ENCODE measurements at regions not wholly inside any gene's neighbourhood (a gene's known extent, or its start where the extent isn't known, plus 50 kb on each side); places are given as distances from the start of the nearest gene placed in this dataset.

DNA sequence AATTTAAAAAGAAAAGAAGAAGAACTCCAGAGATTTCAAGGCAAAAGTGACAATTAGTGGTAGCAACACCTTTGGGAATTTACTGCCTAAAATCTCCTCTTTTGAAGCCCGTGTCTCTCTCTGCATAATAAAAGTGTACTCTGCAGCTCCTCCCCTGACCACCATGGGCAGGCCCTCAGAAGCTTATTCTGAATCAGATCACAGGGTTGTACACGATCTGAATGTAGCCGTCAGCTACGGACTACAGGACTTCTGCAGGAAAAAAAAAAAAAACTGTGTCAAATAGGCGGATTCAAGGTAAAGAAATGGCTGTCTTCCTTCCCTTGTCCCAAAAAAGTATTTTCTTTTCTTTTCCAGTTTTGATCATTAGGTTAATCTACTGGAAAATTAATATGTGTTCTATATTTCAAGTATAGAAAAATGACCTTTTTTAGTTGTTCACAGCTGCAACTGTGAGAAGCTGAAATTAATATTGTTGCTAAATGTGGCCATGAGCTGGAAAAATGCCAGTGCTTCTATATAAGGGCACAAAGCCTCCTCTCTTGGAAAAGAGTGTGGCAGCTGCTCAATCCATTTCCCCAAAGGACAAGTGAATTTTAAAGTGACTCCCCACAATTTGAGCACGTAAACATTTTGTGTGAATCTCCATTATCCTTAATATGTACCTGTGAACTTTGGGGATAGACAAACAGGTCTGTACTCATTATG is 397.4 kb downstream of the C6orf118 start:
- no peak overlapping the region for H3K14ac ChIP-seq (ENCODE audit: insufficient read depth, low read length)
- Mint-ChIP-seq H3K9me3 (peaks cover 3 to 8% of the 10 kb centered on the region in 2 experiments; a peak in 4 of 5 replicates), H3K4me1 (peaks cover 23% of the 10 kb centered on the region in 2 experiments), H3K27ac (peak overlapping the region in 1 of 3 experiments; percentile 21; a peak in 2 of 7 replicates), H3K27me3 (ENCODE audit: low read depth) (no peaks in the 10 kb centered on the region), H3K36me3 (ENCODE audit: insufficient read depth in 1 of 3, low read depth in 3 of 3) (peaks cover 2 to 5% (median 4%) of the 10 kb centered on the region in 3 experiments; a peak in 3 of 7 replicates), H3K4me3 (no peak overlapping the region)
- no peaks in the 10 kb centered on the region for H3K27me3 ChIP-seq (ENCODE audit: insufficient read depth, low read length)
- H4K20me1 ChIP-seq (ENCODE audit: control insufficient read depth, insufficient read depth, insufficient read length), result no peaks in the 10 kb centered on the region
- H3K23me2 ChIP-seq (ENCODE audit: insufficient read length, low read depth, low read length, poor library complexity, severe bottlenecking), result no peaks in the 10 kb centered on the region
- no peak overlapping the region for H3K23ac ChIP-seq (ENCODE audit: insufficient read length, low read depth, low read length)
- H3K18ac ChIP-seq (ENCODE audit: insufficient read length, low read depth, low read length), result no peak overlapping the region
- H3K56ac ChIP-seq (ENCODE audit: insufficient read length, low read depth, low read length), result no peak overlapping the region
- no peaks in the 10 kb centered on the region for H3K4me1 ChIP-seq (ENCODE audit: insufficient read depth, low read length)
- no peaks in the 10 kb centered on the region for H3K79me1 ChIP-seq (ENCODE audit: insufficient read depth, low read depth, low read length, poor library complexity, severe bottlenecking)
- H2BK15ac ChIP-seq (ENCODE audit: low read depth, low read length), result no peak overlapping the region
- no peak overlapping the region for H2BK120ac ChIP-seq (ENCODE audit: low read depth, low read length, poor library complexity, severe bottlenecking)
- no peaks in the 10 kb centered on the region for H3K9me3 ChIP-seq (ENCODE audit: control insufficient read depth, low read depth, low read length)
- no peak overlapping the region for H4K8ac ChIP-seq (replicated peaks; ENCODE audit: insufficient read length, low read depth, low read length)
- DNase-seq, result no peak
- no peak overlapping the region for H2AFZ ChIP-seq (ENCODE audit: low read length)
- no peak overlapping the region for H3K4ac ChIP-seq (ENCODE audit: low read depth, low read length)
- WGBS (ENCODE audit: extremely low coverage, insufficient read length, low lambda C conversion rate), result no CpG with 5 or more reads among the region's 6 CpGs
- no peak overlapping the region for H4K91ac ChIP-seq (ENCODE audit: insufficient read length, low read depth, low read length)
- H2BK12ac ChIP-seq (ENCODE audit: insufficient read length, low read depth, low read length), result no peak overlapping the region
- no peak overlapping the region for H3T11ph ChIP-seq (ENCODE audit: low read length)
- H4K5ac ChIP-seq (ENCODE audit: insufficient read length, low read depth, low read length), result no peak overlapping the region
- H2BK5ac ChIP-seq (ENCODE audit: insufficient read length, low read length), result no peak overlapping the region
- no peak overlapping the region for H2BK20ac ChIP-seq (ENCODE audit: low read depth, low read length, poor library complexity, severe bottlenecking)
- no peaks in the 10 kb centered on the region for H3K79me2 ChIP-seq (ENCODE audit: insufficient read depth, low read length)
- H3K4me2 ChIP-seq (ENCODE audit: insufficient read depth, insufficient read length, low read length), result no peak overlapping the region
- H3K27ac ChIP-seq (ENCODE audit: insufficient read length, low read depth, low read length), result no peak overlapping the region
- H2AK5ac ChIP-seq (ENCODE audit: insufficient read length, low read length), result no peak overlapping the region
- TF ChIP-seq, protein P1, sequence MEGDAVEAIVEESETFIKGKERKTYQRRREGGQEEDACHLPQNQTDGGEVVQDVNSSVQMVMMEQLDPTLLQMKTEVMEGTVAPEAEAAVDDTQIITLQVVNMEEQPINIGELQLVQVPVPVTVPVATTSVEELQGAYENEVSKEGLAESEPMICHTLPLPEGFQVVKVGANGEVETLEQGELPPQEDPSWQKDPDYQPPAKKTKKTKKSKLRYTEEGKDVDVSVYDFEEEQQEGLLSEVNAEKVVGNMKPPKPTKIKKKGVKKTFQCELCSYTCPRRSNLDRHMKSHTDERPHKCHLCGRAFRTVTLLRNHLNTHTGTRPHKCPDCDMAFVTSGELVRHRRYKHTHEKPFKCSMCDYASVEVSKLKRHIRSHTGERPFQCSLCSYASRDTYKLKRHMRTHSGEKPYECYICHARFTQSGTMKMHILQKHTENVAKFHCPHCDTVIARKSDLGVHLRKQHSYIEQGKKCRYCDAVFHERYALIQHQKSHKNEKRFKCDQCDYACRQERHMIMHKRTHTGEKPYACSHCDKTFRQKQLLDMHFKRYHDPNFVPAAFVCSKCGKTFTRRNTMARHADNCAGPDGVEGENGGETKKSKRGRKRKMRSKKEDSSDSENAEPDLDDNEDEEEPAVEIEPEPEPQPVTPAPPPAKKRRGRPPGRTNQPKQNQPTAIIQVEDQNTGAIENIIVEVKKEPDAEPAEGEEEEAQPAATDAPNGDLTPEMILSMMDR (conservative IDR thresholded peaks at IDR 0.05), result no peak
- no peak overlapping the region for H3K9ac ChIP-seq (ENCODE audit: extremely low read depth, insufficient read length, low read length)

Data from H9 (cell line).